Neuronal stem cell (in vitro differentiated cells): ENCODE measurements at regions not wholly inside any gene's neighbourhood (a gene's known extent, or its start where the extent isn't known, plus 50 kb on each side); places are given as distances from the start of the nearest gene placed in this dataset.

ENCODE experiments used
- DNase-seq: peaks from one replicate; pipeline ENCODE4 v3.0.0-alpha.2; 2013; ENCODE audit warnings: low spot score
- H2AFZ ChIP-seq: one replicate; pipeline ENCODE4 v1.6.1; 2013; ENCODE audit warnings: mild to moderate bottlenecking, low read length, inconsistent platforms
- H2AK5ac ChIP-seq: 2 replicates; pipeline ENCODE4 v1.6.1; 2013; ENCODE audit warnings: low read depth, mild to moderate bottlenecking, inconsistent platforms, low read length, moderate library complexity, mixed read lengths
- H2BK120ac ChIP-seq: 2 replicates; pipeline ENCODE4 v1.6.1; 2013; ENCODE audit warnings: low read depth, mild to moderate bottlenecking, inconsistent platforms, low read length, moderate library complexity, mixed read lengths
- H2BK12ac ChIP-seq: one replicate; pipeline ENCODE4 v1.6.1; 2013; ENCODE audit warnings: low read length, inconsistent platforms
- H2BK15ac ChIP-seq: 2 replicates; pipeline ENCODE4 v1.6.1; 2013; ENCODE audit warnings: mild to moderate bottlenecking, low read length, inconsistent platforms, mixed read lengths
- H2BK5ac ChIP-seq: one replicate; pipeline ENCODE4 v1.6.1; 2013; ENCODE audit warnings: inconsistent platforms, mild to moderate bottlenecking, low read length, moderate library complexity
- H3K14ac ChIP-seq: one replicate; pipeline ENCODE4 v1.6.1; 2013; ENCODE audit warnings: low read length, inconsistent platforms
- H3K18ac ChIP-seq: 2 replicates; pipeline ENCODE4 v1.6.1; 2013; ENCODE audit warnings: low read length, inconsistent platforms
- H3K23ac ChIP-seq: 2 replicates; pipeline ENCODE4 v1.6.1; 2013; ENCODE audit warnings: low read depth, mild to moderate bottlenecking, mixed read lengths, low read length, inconsistent platforms; ENCODE audit not compliant: poor library complexity
- H3K27ac ChIP-seq: replicated peaks from 3 replicates; pipeline ENCODE4 v1.5.1; 2013; ENCODE audit warnings: low read length, inconsistent platforms
- H3K27me3 ChIP-seq, 3 experiments: 2 replicates each; pipeline ENCODE4 v1.6.1; 2013; ENCODE audit warnings: low read length in 3 of 3, mild to moderate bottlenecking in 2 of 3, inconsistent platforms in 1 of 3, low read depth in 1 of 3, mixed read lengths in 1 of 3, moderate library complexity in 1 of 3; ENCODE audit not compliant: control insufficient read depth in 3 of 3, insufficient read depth in 3 of 3
- H3K36me3 ChIP-seq, 2 donors: replicated peaks in 1 of 2; 2 replicates each; pipeline ENCODE4 v1.6.1; 2013; ENCODE audit warnings: low read length in 2 of 2; ENCODE audit not compliant: control insufficient read depth in 2 of 2, insufficient read depth in 2 of 2
- H3K4ac ChIP-seq: 2 replicates; pipeline ENCODE4 v1.6.1; 2013; ENCODE audit warnings: inconsistent platforms, mild to moderate bottlenecking, low read length, moderate library complexity
- H3K4me1 ChIP-seq, 2 donors: 1 replicate in 1 of 2; 2 replicates in 1 of 2; pipeline ENCODE4 v1.6.1; 2013; ENCODE audit warnings: low read length in 2 of 2, low read depth in 1 of 2; ENCODE audit not compliant: control insufficient read depth in 2 of 2, insufficient read depth in 1 of 2
- H3K4me2 ChIP-seq: one replicate; pipeline ENCODE4 v1.6.1; 2013; ENCODE audit warnings: mild to moderate bottlenecking, low read length, inconsistent platforms; ENCODE audit not compliant: insufficient read depth, poor library complexity, severe bottlenecking
- H3K4me3 ChIP-seq, 2 donors: 2 replicates each; pipeline ENCODE4 v1.5.1; 2013; ENCODE audit warnings: low read length in 2 of 2, mild to moderate bottlenecking in 2 of 2, inconsistent platforms in 1 of 2, moderate library complexity in 1 of 2
- H3K79me1 ChIP-seq: one replicate; pipeline ENCODE4 v1.6.1; 2013; ENCODE audit warnings: low read depth, mild to moderate bottlenecking, inconsistent platforms, low read length, moderate library complexity
- H3K9ac ChIP-seq: one replicate; pipeline ENCODE4 v1.6.1; 2013; ENCODE audit warnings: mild to moderate bottlenecking, low read depth, low read length, inconsistent platforms; ENCODE audit not compliant: poor library complexity
- H3K9me3 ChIP-seq, 2 donors: replicated peaks in 1 of 2; 2 replicates each; pipeline versions ENCODE3 to v1.6.1; 2013; ENCODE audit warnings: low read length in 2 of 2, mild to moderate bottlenecking in 2 of 2, inconsistent platforms in 1 of 2, low read depth in 1 of 2, mixed read lengths in 1 of 2, moderate library complexity in 1 of 2; ENCODE audit not compliant: control insufficient read depth in 2 of 2, insufficient read depth in 1 of 2
- H4K8ac ChIP-seq: one replicate; pipeline ENCODE4 v1.6.1; 2013; ENCODE audit warnings: low read depth, mild to moderate bottlenecking, inconsistent platforms, low read length, moderate library complexity
- H4K91ac ChIP-seq: one replicate; pipeline ENCODE4 v1.6.1; 2013; ENCODE audit warnings: low read length, low read depth, mild to moderate bottlenecking, inconsistent platforms; ENCODE audit not compliant: poor library complexity
- WGBS, 2 donors: extraction: QIAGEN DNeasy Blood & Tissue Kit; methylation state at CpG; one replicate each; pipeline ENCODE4 v1.1.7; 2013; ENCODE audit warnings: missing lambda C conversion rate in 2 of 2, mixed read lengths in 1 of 2; ENCODE audit not compliant: insufficient read length in 2 of 2, insufficient replicate concordance in 1 of 2; ENCODE audit errors: extremely low coverage in 2 of 2; 5-methylcytosine and 5-hydroxymethylcytosine counted together

DNA sequence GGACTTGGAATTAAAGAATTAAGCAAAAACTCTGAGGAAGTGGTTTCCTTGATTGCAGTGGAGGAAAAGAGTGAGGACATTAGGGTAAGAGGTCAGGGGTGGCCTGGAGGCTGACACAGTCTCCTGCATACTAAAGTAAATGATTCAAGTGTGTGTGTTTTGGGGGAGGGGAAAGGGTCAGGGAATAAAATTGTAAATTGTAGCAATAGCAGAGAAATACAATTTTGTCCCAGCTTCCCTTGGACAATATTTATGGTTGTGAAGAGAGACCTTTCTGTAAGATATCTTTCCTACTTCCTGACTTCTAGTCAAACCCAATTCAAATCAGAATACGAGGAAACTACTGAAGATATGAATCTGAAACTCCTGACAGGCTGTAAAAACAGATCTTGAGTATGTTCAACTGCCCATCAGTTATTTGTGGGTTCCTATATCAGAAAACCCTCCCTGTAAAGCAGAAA, 143.4 kb upstream of the HMGN3 start:
- H3K4me1 ChIP-seq = peaks cover 0 to 6% of the 10 kb centered on the region in 2 donors
- no peaks in the 10 kb centered on the region for H3K79me1 ChIP-seq
- H3K4me2 ChIP-seq = no peak overlapping the region
- H2BK15ac ChIP-seq = no peak overlapping the region
- no peak overlapping the region for H3K18ac ChIP-seq
- no peak overlapping the region for H2BK5ac ChIP-seq
- no CpG with 5 or more reads among the region's 1 CpG for WGBS, 2 donors
- no peaks in the 10 kb centered on the region for H3K27me3 ChIP-seq
- no peak overlapping the region for H2AK5ac ChIP-seq
- no peak overlapping the region for H3K4me3 ChIP-seq
- no peak overlapping the region for H3K27ac ChIP-seq
- H4K8ac ChIP-seq = no peak overlapping the region
- H2BK12ac ChIP-seq = no peak overlapping the region
- H3K23ac ChIP-seq = no peak overlapping the region
- DNase-seq = no peak
- no peak overlapping the region for H3K4ac ChIP-seq
- H2BK120ac ChIP-seq = no peak overlapping the region
- H3K9me3 ChIP-seq = no peaks in the 10 kb centered on the region
- no peak overlapping the region for H3K9ac ChIP-seq
- H4K91ac ChIP-seq = no peak overlapping the region
- peak overlapping the region; percentile 17 for H2AFZ ChIP-seq
- no peak overlapping the region for H3K14ac ChIP-seq
- no peaks in the 10 kb centered on the region for H3K36me3 ChIP-seq

DNA sequence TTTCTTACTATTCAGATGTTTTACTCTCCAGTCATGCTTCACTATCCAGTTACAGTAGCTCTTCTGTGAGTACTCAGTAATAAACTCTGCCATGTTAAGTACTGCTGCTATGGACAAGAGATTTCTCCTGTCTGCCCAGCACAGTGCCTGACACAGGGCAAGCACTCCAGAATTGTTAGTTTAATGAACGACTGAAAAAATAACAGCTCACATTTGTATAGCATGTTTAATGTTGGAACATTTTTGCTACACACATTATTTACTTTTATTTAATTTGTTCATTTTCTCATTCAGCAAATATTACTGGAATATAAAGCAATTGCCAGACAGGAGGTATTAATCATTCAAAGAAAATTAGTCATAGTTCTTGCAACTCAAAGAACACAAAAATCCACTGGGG, 142.6 kb upstream of the HMGN3 start:
- H3K27me3 ChIP-seq = no peaks in the 10 kb centered on the region
- no peaks in the 10 kb centered on the region for H3K36me3 ChIP-seq
- H3K27ac ChIP-seq = no peak overlapping the region
- no peak overlapping the region for H3K14ac ChIP-seq
- WGBS, 2 donors = no CpG with 5 or more reads among the region's 1 CpG
- no peak overlapping the region for H3K9ac ChIP-seq
- H2AFZ ChIP-seq = no peak overlapping the region
- no peak overlapping the region for H2BK5ac ChIP-seq
- no peak overlapping the region for H2AK5ac ChIP-seq
- H3K23ac ChIP-seq = no peak overlapping the region
- H3K4me1 ChIP-seq = peaks cover 0 to 6% of the 10 kb centered on the region in 2 donors
- DNase-seq = no peak
- no peak overlapping the region for H4K8ac ChIP-seq
- H2BK120ac ChIP-seq = no peak overlapping the region
- no peak overlapping the region for H4K91ac ChIP-seq
- H2BK15ac ChIP-seq = no peak overlapping the region
- no peak overlapping the region for H3K4me3 ChIP-seq
- no peak overlapping the region for H3K18ac ChIP-seq
- H3K9me3 ChIP-seq = no peaks in the 10 kb centered on the region
- no peak overlapping the region for H3K4ac ChIP-seq
- no peak overlapping the region for H3K4me2 ChIP-seq
- H2BK12ac ChIP-seq = no peak overlapping the region
- no peaks in the 10 kb centered on the region for H3K79me1 ChIP-seq

DNA sequence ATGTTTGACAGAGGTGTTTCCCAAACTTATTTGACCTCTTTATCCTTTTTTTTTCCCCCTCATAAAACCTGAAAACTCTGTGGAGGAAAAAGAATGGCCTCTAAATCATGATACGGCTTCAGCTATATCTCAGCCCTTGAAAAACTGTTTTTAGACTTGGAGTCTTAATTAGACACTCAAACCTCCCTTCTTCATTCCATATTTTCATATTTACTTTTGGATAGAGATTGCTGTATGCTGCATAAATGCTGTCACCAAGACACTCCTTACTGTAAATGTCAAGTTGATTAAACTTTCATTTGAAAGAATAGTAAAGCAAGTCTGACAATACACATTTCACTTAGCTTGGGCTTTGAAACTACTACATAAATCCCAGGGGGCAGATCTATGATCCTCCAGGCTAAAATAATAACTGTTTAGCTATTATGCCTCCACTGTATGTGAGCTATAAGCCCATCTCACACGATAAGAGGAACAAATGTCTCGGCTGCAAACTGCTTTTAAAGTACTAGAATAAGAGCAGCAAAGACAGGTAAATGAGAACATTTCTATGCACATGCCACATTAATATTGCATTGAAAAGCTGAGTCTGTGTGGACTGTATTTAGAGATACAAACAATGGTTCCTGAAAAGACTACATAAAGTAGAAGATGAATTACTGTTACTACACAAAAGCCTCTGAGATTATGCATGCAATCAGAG, 141.3 kb upstream of the HMGN3 start:
- Histone ChIP-seq H3K23ac (no peak overlapping the region), H3K27me3 (no peaks in the 10 kb centered on the region), H2BK12ac (no peak overlapping the region), H3K9ac (no peak overlapping the region), H3K36me3 (no peaks in the 10 kb centered on the region), H2AK5ac (no peak overlapping the region), H3K79me1 (no peaks in the 10 kb centered on the region), H3K9me3 (no peaks in the 10 kb centered on the region), H3K4me1 (peaks cover 0 to 6% of the 10 kb centered on the region in 2 donors), H3K18ac (no peak overlapping the region), H2BK120ac (no peak overlapping the region), H3K14ac (no peak overlapping the region), H4K8ac (no peak overlapping the region), H3K4me3 (no peak overlapping the region), H2BK5ac (no peak overlapping the region), H4K91ac (no peak overlapping the region), H2BK15ac (no peak overlapping the region), H2AFZ (no peak overlapping the region), H3K4ac (no peak overlapping the region), H3K4me2 (no peak overlapping the region), H3K27ac (no peak overlapping the region)
- WGBS, 2 donors = no CpG with 5 or more reads among the region's 3 CpGs
- DNase-seq = no peak

DNA sequence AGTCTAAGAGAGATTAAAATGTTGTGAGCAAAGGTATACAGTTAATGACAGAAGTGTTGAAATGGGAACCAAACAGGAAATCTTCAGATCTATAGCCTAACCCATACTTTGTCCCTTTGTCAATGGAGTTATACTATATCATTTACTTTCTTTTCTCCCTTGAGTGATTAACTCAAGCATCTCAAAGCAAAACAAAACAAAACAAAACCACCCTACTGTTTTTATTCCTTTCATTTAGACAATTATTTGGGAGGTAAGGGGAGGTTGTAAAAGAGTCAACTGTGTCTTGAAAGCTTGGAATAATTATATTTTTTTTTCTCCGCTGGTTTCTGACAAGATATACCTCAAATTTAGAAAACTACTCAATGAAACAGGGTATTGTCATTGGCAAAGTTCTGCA, 139.8 kb upstream of the HMGN3 start:
- Histone ChIP-seq H4K91ac (no peak overlapping the region), H2AK5ac (no peak overlapping the region), H3K18ac (no peak overlapping the region), H4K8ac (no peak overlapping the region), H3K9me3 (peaks cover 0 to 4% of the 10 kb centered on the region in 2 donors), H2BK12ac (no peak overlapping the region), H3K4me2 (no peak overlapping the region), H3K23ac (no peak overlapping the region), H2AFZ (no peak overlapping the region), H3K27ac (no peak overlapping the region), H3K4ac (no peak overlapping the region), H3K4me1 (peaks cover 0 to 6% of the 10 kb centered on the region in 2 donors), H3K14ac (no peak overlapping the region), H3K36me3 (no peaks in the 10 kb centered on the region), H3K79me1 (no peaks in the 10 kb centered on the region), H3K27me3 (no peaks in the 10 kb centered on the region), H3K4me3 (no peak overlapping the region), H3K9ac (no peak overlapping the region), H2BK15ac (no peak overlapping the region), H2BK5ac (no peak overlapping the region), H2BK120ac (no peak overlapping the region)
- no CpG with 5 or more reads among the region's 1 CpG for WGBS, 2 donors
- no peak for DNase-seq
